K562 (cell line): ENCODE measurements at regions not wholly inside any gene's neighbourhood (a gene's known extent, or its start where the extent isn't known, plus 50 kb on each side); places are given as distances from the start of the nearest gene placed in this dataset.

ENCODE experiments used
- ATAC-seq: fragments of 200-7000 bp; cut with Tn5 transposase; 3 replicates; pipeline ENCODE4 v1.9.1; 2020; ENCODE audit warnings: moderate library complexity
- BruUV-seq: library from RNA; stranded (reverse); fragments of 400-500 nt; replicated peaks from 2 replicates; lab custom pipeline; 2021; lab: Mats Ljungman, UMichigan
- CTCF ChIA-PET: fragments of 300-600 bp; formaldehyde crosslinking; extraction: SDS; loops from one replicate; lab custom pipeline; 2021; ENCODE audit warnings: low intra/inter-chr PET ratio; lab: Yijun Ruan, JAX
- POLR2A ChIA-PET: fragments of 300-600, 350-650 bp; sonication (Branson Sonifier 250); formaldehyde crosslinking; extraction: SDS; loops from one replicate; lab custom pipeline; 2021; ENCODE audit warnings: antibody characterized with exemption, inconsistent platforms; lab: Yijun Ruan, JAX
- DNase-seq, 4 experiments: peaks; one replicate each; pipeline versions ENCODE4 v3.0.0 to v3.0.0-alpha.2; 2011 to 2018; ENCODE audit warnings: low spot score in 3 of 4, mixed read lengths in 3 of 4; ENCODE audit errors: extremely low read depth in 1 of 4
- FAIRE-seq: peaks from 2 replicates; lab custom pipeline; 2011; peaks lifted over from hg19 to GRCh38; lab: Jason Lieb, UNC
- H2AFZ ChIP-seq: 2 replicates; pipeline ENCODE4 v1.6.0; 2011; ENCODE audit warnings: low read depth, low read length, control low read depth, inconsistent platforms
- H3K27ac ChIP-seq: fragments of 200-600 bp; 3 replicates; pipeline ENCODE4 v1.8.0; 2011; ENCODE audit warnings: low read depth, mild to moderate bottlenecking, control low read depth, inconsistent platforms, low read length, moderate library complexity, mixed read lengths; ENCODE audit errors: extremely low read depth
- H3K27me3 ChIP-seq, 2 experiments: fragments of 300-600 bp in 1 of 2; 2 replicates in 1 of 2; 3 replicates in 1 of 2; pipeline versions ENCODE4 v1.6.0 to v1.8.0; 2011; ENCODE audit warnings: inconsistent platforms in 2 of 2, low read length in 2 of 2, mild to moderate bottlenecking in 1 of 2, mixed read lengths in 1 of 2, moderate library complexity in 1 of 2; ENCODE audit not compliant: control insufficient read depth in 2 of 2, insufficient read depth in 2 of 2
- H3K36me3 ChIP-seq: fragments of 300-600 bp; 3 replicates; pipeline ENCODE4 v1.8.0; 2011; ENCODE audit warnings: mild to moderate bottlenecking, low read length, inconsistent platforms; ENCODE audit not compliant: control insufficient read depth, insufficient read depth
- H3K4me1 ChIP-seq, 2 experiments: fragments of 200-600 bp in 1 of 2; replicated peaks in 1 of 2; 2 replicates in 1 of 2; 3 replicates in 1 of 2; pipeline versions ENCODE4 v1.5.1 to v1.8.0; 2011; ENCODE audit warnings: inconsistent platforms in 2 of 2, low read length in 2 of 2, mild to moderate bottlenecking in 1 of 2, mixed read lengths in 1 of 2, moderate library complexity in 1 of 2; ENCODE audit not compliant: control insufficient read depth in 2 of 2, insufficient read depth in 2 of 2
- H3K4me2 ChIP-seq: 2 replicates; pipeline ENCODE4 v1.6.1; 2011; ENCODE audit warnings: low read length, control low read depth, inconsistent platforms, mixed read lengths; ENCODE audit not compliant: insufficient read depth
- H3K4me3 ChIP-seq: fragments of 200-600 bp; sonication (generic), shearing (Covaris generic); 2 replicates; pipeline ENCODE4 v1.5.1; 2016; ENCODE audit warnings: control low read depth, inconsistent platforms
- H3K79me2 ChIP-seq: fragments of 200-600 bp; 3 replicates; pipeline ENCODE4 v1.8.0; 2011; ENCODE audit warnings: low read length, inconsistent platforms; ENCODE audit not compliant: control insufficient read depth, insufficient read depth
- H3K9ac ChIP-seq, 2 experiments: 2 replicates each; pipeline versions ENCODE4 v1.6.0 to v1.6.1; 2011; ENCODE audit warnings: low read depth in 2 of 2, low read length in 2 of 2, control low read depth in 1 of 2, inconsistent platforms in 1 of 2, mild to moderate bottlenecking in 1 of 2, mixed read lengths in 1 of 2; ENCODE audit not compliant: insufficient read depth in 1 of 2
- H3K9me1 ChIP-seq: one replicate; pipeline ENCODE4 v1.6.0; 2011; ENCODE audit warnings: inconsistent platforms, mild to moderate bottlenecking, low read length, moderate library complexity; ENCODE audit not compliant: control insufficient read depth, insufficient read depth
- H3K9me3 ChIP-seq: replicated peaks from 2 replicates; pipeline ENCODE4 v1.5.1; 2011; ENCODE audit warnings: low read depth, low read length, inconsistent platforms; ENCODE audit not compliant: control insufficient read depth, insufficient read depth
- H4K20me1 ChIP-seq: replicated peaks from 2 replicates; pipeline ENCODE4 v1.6.1; 2011; ENCODE audit warnings: low read length, inconsistent platforms, mixed read lengths; ENCODE audit not compliant: control insufficient read depth, insufficient read depth
- ADNP ChIP-seq: fragments of 200-800 bp; sonication (Bioruptor generic); IDR thresholded peaks from 2 replicates; pipeline ENCODE4 v1.6.1; 2016; ENCODE audit warnings: missing genetic modification characterization, missing compliant biosample characterization
- ATF6 ChIP-seq: sonication (generic); formaldehyde crosslinking; IDR thresholded peaks from 2 replicates; pipeline ENCODE4 v1.4.0; 2020; ENCODE audit warnings: mild to moderate bottlenecking, missing genetic modification reagents
- BCOR ChIP-seq: fragments of 450-650 bp; IDR thresholded peaks from 2 replicates; pipeline ENCODE4 v1.6.1; 2016
- CBX8 ChIP-seq: fragments of 200-600 bp; sonication (generic); IDR thresholded peaks from 2 replicates; pipeline ENCODE4 v1.6.1; 2012; ENCODE audit warnings: borderline replicate concordance, mixed run types, low read depth, mild to moderate bottlenecking, moderate library complexity, mixed read lengths, low read length, control low read depth, inconsistent platforms; ENCODE audit not compliant: poor library complexity, severe bottlenecking; ENCODE audit errors: extremely low read depth
- GTF2F1 ChIP-seq: IDR thresholded peaks from 2 replicates; pipeline ENCODE4 v1.6.1; 2011; ENCODE audit warnings: low read depth, low read length, improper control_type of control experiment
- RBM15 ChIP-seq: fragments of 200-400 bp; formaldehyde crosslinking; IDR thresholded peaks from 2 replicates; pipeline ENCODE4 v1.6.1; 2018; ENCODE audit warnings: mild to moderate bottlenecking, low read length, moderate library complexity; ENCODE audit not compliant: insufficient read depth
- SAFB2 ChIP-seq: fragments of 200-400 bp; formaldehyde crosslinking; IDR thresholded peaks from 2 replicates; pipeline ENCODE4 v1.6.1; 2018; ENCODE audit warnings: borderline replicate concordance, low read length, low read depth, moderate library complexity; ENCODE audit not compliant: severe bottlenecking
- SPI1 ChIP-seq: IDR thresholded peaks from 2 replicates; pipeline ENCODE4 v1.6.1; 2011; ENCODE audit warnings: low read depth, low read length, control low read depth, borderline replicate concordance
- ZC3H4 ChIP-seq: sonication (generic); formaldehyde crosslinking; IDR thresholded peaks from 2 replicates; pipeline ENCODE4 v1.9.0; 2021; ENCODE audit warnings: missing genetic modification reagents, borderline replicate concordance
- ZNF146 ChIP-seq: IDR thresholded peaks from one replicate; pipeline ENCODE4 v1.6.1; 2018; ENCODE audit warnings: missing compliant biosample characterization; ENCODE audit not compliant: unreplicated experiment
- ZNF23 ChIP-seq: fragments of 250-450 bp; sonication (Bioruptor Pico); IDR thresholded peaks from 2 replicates; pipeline ENCODE4 v1.4.0; 2020; ENCODE audit warnings: mild to moderate bottlenecking
- ZNF280A ChIP-seq: fragments of 450-650 bp; IDR thresholded peaks from 2 replicates; pipeline ENCODE4 v1.6.1; 2018; ENCODE audit warnings: mild to moderate bottlenecking, low read depth; ENCODE audit not compliant: partially characterized antibody
- ZNF592 ChIP-seq: fragments of 450-650 bp; IDR thresholded peaks from 2 replicates; pipeline ENCODE4 v1.6.1; 2017; ENCODE audit warnings: antibody characterized with exemption, mild to moderate bottlenecking
- ZNF778 ChIP-seq: fragments of 450-650 bp; formaldehyde crosslinking; IDR thresholded peaks from 2 replicates; pipeline ENCODE4 v1.4.0; 2020; ENCODE audit warnings: mild to moderate bottlenecking, moderate library complexity
- ZZZ3 ChIP-seq: fragments of 450-650 bp; IDR thresholded peaks from 2 replicates; pipeline ENCODE4 v1.6.1; 2016; ENCODE audit warnings: antibody characterized with exemption, mild to moderate bottlenecking, moderate library complexity
- WGBS: fragments of 100-300 bp; shearing (Covaris generic); methylation state at CpG from one replicate; pipeline ENCODE4 v1.1.6; 2016; ENCODE audit warnings: low coverage, mixed read lengths; ENCODE audit not compliant: insufficient coverage; ENCODE audit errors: missing lambda C conversion rate; 5-methylcytosine and 5-hydroxymethylcytosine counted together
- in situ Hi-C: fragments of 300-500 bp; cut with MboI; formaldehyde crosslinking; loops from 4 replicates; pipeline ENCODE4 v1.15.0; 2018; ENCODE audit warnings: inconsistent platforms, mixed read lengths
- intact Hi-C: fragments of 100-400 bp; cut with micrococcal nuclease; formaldehyde crosslinking; loops from 2 replicates; pipeline ENCODE4 v1.14.2; 2022

GRCh38 chr10:9219860-9220259 lies 1165.4 kb downstream of the GATA3 start (continued):
- TF ChIP-seq ZNF592 = no peak
- no peak for TF ChIP-seq RBM15
- no peak for TF ChIP-seq ZNF23 (CRISPR knock-in tag)

- H3K9me1 ChIP-seq = no peaks in the 10 kb centered on the region
- no peak overlapping the region for H3K9ac ChIP-seq
- no peaks in the 10 kb centered on the region for H3K4me1 ChIP-seq
- in situ Hi-C loops = no loop called here
- no peaks in the 10 kb centered on the region for H3K79me2 ChIP-seq
- no peak overlapping the region for H3K27ac ChIP-seq
- no peaks in the 10 kb centered on the region for H4K20me1 ChIP-seq
- no peaks in the 10 kb centered on the region for H3K36me3 ChIP-seq
- H2AFZ ChIP-seq = no peak overlapping the region
- ChIA-PET CTCF (no interaction called here), POLR2A (no interaction called here)
- no peak overlapping the region for H3K4me2 ChIP-seq
- no peak for DNase-seq
- 0% methylated on average over 3 of the region's 3 CpGs for WGBS
- FAIRE-seq = no peak
- ATAC-seq = no peak
- BruUV-seq = no TSS peak
- intact Hi-C loops = no loop called here
- no peaks in the 10 kb centered on the region for H3K9me3 ChIP-seq
- H3K4me3 ChIP-seq = no peak overlapping the region
- no peaks in the 10 kb centered on the region for H3K27me3 ChIP-seq
- no peak for TF ChIP-seq ZNF778 (CRISPR knock-in tag)
- TF ChIP-seq ZNF280A = no peak
- no peak for TF ChIP-seq SPI1
- TF ChIP-seq GTF2F1 = no peak
- no peak for TF ChIP-seq ATF6
- TF ChIP-seq ZNF146 (CRISPR knock-in tag) = no peak
- TF ChIP-seq ZZZ3 = no peak
- TF ChIP-seq ZC3H4 (CRISPR knock-in tag) = no peak
- TF ChIP-seq CBX8 = no peak
- TF ChIP-seq SAFB2 = no peak
- no peak for TF ChIP-seq ADNP (tag)
- no peak for TF ChIP-seq BCOR
Observed at GRCh38 chr10:9222917-9223316, 1168.4 kb downstream of the GATA3 start.
